HG03575 (cell line): ENCODE measurements at regions not wholly inside any gene's neighbourhood (a gene's known extent, or its start where the extent isn't known, plus 50 kb on each side); places are given as distances from the start of the nearest gene placed in this dataset.
A peak's percentile ranks its signal among the peaks of the same experiment; 100 is the strongest.

ENCODE experiments used
- ATAC-seq: cut with Tn5 transposase; IDR thresholded peaks from one replicate; pipeline ENCODE4 v1.9.1; 2021; ENCODE audit not compliant: unreplicated experiment, insufficient number of reproducible peaks, low FRiP score; ENCODE audit errors: extremely low read depth

- ATAC-seq = no peak
Measured at GRCh38 chr14:62071039-62071438, 308.8 kb downstream of the SNAPC1 start.

GRCh38 chr14:62076368-62076767 lies 314.1 kb downstream of the SNAPC1 start:
- no peak for ATAC-seq

- ATAC-seq = no peak
Measured at GRCh38 chr14:62076825-62077605, 314.8 kb downstream of the SNAPC1 start.

GRCh38 chr14:62077676-62078261 lies 315.5 kb downstream of the SNAPC1 start:
- ATAC-seq = no peak

- ATAC-seq = peak; percentile 53
Measured at GRCh38 chr14:62079038-62079437, 316.8 kb downstream of the SNAPC1 start.

GRCh38 chr14:62081012-62081612 lies 318.9 kb downstream of the SNAPC1 start:
- peak; percentile 82 for ATAC-seq

- no peak for ATAC-seq
Measured at GRCh38 chr14:62081951-62082350, 319.7 kb downstream of the SNAPC1 start.

GRCh38 chr14:62082779-62083178 lies 320.6 kb downstream of the SNAPC1 start:
- no peak for ATAC-seq

- no peak for ATAC-seq
Measured at GRCh38 chr14:62084020-62084419, 321.8 kb downstream of the SNAPC1 start.

- ATAC-seq = no peak
Measured at GRCh38 chr14:62087191-62087590, 325.0 kb downstream of the SNAPC1 start.

GRCh38 chr14:62093736-62094135 lies 331.5 kb downstream of the SNAPC1 start:
- ATAC-seq = no peak

GRCh38 chr14:62097072-62097471 lies 334.9 kb downstream of the SNAPC1 start:
- no peak for ATAC-seq

GRCh38 chr14:62097824-62098223 lies 335.6 kb downstream of the SNAPC1 start:
- no peak for ATAC-seq

GRCh38 chr14:62098357-62098756 lies 336.1 kb downstream of the SNAPC1 start:
- ATAC-seq = no peak

GRCh38 chr14:62099091-62099490 lies 336.9 kb downstream of the SNAPC1 start:
- ATAC-seq = no peak

GRCh38 chr14:62101189-62101588 lies 339.0 kb downstream of the SNAPC1 start:
- ATAC-seq = no peak

GRCh38 chr14:62101673-62102348 lies 339.6 kb downstream of the SNAPC1 start:
- ATAC-seq = no peak

GRCh38 chr14:62102349-62102725 lies 340.1 kb downstream of the SNAPC1 start:
- ATAC-seq = no peak

- ATAC-seq = no peak
Measured at GRCh38 chr14:62103464-62103863, 341.2 kb downstream of the SNAPC1 start.

GRCh38 chr14:62110941-62111340 lies 348.7 kb downstream of the SNAPC1 start:
- no peak for ATAC-seq
